ENCODE measurements at regions not wholly inside any gene's neighbourhood (a gene's known extent, or its start where the extent isn't known, plus 50 kb on each side); places are given as distances from the start of the nearest gene placed in this dataset.

GRCh38 chr15:25233766-25234350, 205.0 kb downstream of the UBE3A start:
- DNase-seq (ENCODE audit: extremely low spot score): no peak
- CTCF ChIA-PET: no interaction called here
- TF ChIP-seq, protein P1, sequence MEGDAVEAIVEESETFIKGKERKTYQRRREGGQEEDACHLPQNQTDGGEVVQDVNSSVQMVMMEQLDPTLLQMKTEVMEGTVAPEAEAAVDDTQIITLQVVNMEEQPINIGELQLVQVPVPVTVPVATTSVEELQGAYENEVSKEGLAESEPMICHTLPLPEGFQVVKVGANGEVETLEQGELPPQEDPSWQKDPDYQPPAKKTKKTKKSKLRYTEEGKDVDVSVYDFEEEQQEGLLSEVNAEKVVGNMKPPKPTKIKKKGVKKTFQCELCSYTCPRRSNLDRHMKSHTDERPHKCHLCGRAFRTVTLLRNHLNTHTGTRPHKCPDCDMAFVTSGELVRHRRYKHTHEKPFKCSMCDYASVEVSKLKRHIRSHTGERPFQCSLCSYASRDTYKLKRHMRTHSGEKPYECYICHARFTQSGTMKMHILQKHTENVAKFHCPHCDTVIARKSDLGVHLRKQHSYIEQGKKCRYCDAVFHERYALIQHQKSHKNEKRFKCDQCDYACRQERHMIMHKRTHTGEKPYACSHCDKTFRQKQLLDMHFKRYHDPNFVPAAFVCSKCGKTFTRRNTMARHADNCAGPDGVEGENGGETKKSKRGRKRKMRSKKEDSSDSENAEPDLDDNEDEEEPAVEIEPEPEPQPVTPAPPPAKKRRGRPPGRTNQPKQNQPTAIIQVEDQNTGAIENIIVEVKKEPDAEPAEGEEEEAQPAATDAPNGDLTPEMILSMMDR (IDR thresholded peaks at IDR 0.05; ENCODE audit: control extremely low read depth, extremely low read depth, low read depth, missing control alignments): no peak
- POLR2A ChIA-PET: no interaction called here

- POLR2A ChIA-PET: no interaction called here
- TF ChIP-seq, protein P1 (IDR thresholded peaks at IDR 0.05; ENCODE audit: control extremely low read depth, extremely low read depth, low read depth, missing control alignments): no peak
- no peak for DNase-seq (ENCODE audit: extremely low spot score)
- CTCF ChIA-PET: no interaction called here
Measured at GRCh38 chr15:25234831-25235230, 204.0 kb downstream of the UBE3A start.

GRCh38 chr15:25235391-25235790, 203.4 kb downstream of the UBE3A start:
- CTCF ChIA-PET: no interaction called here
- no peak for DNase-seq (ENCODE audit: extremely low spot score)
- TF ChIP-seq, protein P1 (IDR thresholded peaks at IDR 0.05; ENCODE audit: control extremely low read depth, extremely low read depth, low read depth, missing control alignments): no peak
- POLR2A ChIA-PET: no interaction called here

DNA sequence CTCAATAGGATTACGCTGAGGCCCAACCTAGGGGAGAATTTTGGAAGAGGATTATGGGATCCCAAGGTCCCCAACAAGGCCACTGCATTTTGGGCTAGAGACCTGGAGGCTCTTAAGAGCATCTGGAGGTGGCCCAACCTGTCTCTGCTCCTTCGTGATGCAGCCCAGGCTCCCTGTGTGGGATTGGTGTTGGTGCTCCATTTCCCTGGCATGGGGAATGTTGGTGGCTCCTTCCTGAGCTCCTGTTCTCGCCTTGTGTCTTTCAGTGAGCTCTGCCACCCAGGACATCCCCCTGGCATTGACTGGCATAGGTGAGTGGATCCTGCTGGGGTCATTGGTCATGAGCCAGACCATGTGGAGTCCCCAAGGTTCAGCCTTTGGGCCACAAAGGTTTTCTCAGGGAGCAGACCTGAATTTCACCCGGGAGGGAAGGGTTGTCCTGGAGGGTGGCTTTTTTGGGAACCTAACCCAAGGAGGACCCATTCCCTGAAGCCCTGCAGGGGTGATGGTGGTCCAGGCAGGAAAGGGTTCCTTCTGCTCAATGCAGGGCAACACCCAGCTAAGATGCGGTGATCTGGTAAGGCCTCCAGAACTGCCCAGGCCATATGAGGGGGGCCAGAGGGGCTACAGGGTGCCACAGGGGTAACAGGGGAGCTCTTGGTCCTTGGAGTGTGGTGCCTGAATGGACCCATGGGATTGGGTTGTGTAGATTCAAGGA, 202.5 kb downstream of the UBE3A start:
- no peak for DNase-seq (ENCODE audit: extremely low spot score)
- ChIA-PET POLR2A (no interaction called here), CTCF (no interaction called here)
- TF ChIP-seq, protein P1 (IDR thresholded peaks at IDR 0.05; ENCODE audit: control extremely low read depth, extremely low read depth, low read depth, missing control alignments): no peak

- ChIA-PET CTCF (no interaction called here), POLR2A (no interaction called here)
Measured at GRCh38 chr15:25236861-25237155, 202.0 kb downstream of the UBE3A start.

DNA sequence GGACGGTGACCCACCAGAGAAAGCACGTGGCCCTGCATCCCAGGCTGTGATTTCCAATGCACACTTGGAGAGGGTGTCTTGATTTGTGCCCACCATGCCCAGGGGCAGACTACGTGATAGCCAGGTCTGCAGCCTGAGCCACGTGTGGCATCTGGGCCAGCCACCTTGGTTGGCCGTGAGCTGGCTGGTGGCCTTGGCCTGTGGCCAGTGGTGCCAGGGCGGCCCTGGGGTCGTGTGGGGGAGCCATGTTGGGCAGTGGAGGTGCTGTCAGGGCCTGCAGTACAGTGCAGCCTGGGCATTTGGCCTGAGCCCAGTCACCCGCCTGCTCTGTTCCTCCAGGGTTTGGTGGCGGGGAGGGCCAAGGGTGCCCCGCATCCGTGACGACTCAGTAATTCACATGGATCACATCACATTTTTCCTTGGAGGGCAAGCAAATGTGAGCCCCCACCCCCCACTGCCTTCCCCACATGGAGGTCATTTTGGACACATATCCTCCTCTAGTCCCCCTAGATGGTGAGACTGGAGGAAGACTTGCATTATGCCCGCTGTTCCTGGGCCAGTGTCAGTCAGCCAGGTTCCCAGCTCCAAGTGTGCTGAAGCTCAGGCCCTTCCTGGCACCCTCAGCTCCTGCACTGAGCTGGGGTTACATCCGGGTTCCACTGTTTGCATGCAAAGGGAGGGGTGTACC, 201.4 kb downstream of the UBE3A start:
- POLR2A ChIA-PET: interaction anchor here (0.6 kb wide), 1 partner anchor 13 kb away, joined by 3 read pairs; no protein-coding TSS in a partner anchor
- CTCF ChIA-PET: no interaction called here
- DNase-seq (ENCODE audit: extremely low spot score): no peak
- TF ChIP-seq, protein P1 (IDR thresholded peaks at IDR 0.05; ENCODE audit: control extremely low read depth, extremely low read depth, low read depth, missing control alignments): no peak

More at GRCh38 chr15:25236861-25237155, 202.0 kb downstream of the UBE3A start:
- DNase-seq (ENCODE audit: extremely low spot score): no peak
- TF ChIP-seq, protein P1 (IDR thresholded peaks at IDR 0.05; ENCODE audit: control extremely low read depth, extremely low read depth, low read depth, missing control alignments): no peak
